ENCODE measurements at regions not wholly inside any gene's neighbourhood (a gene's known extent, or its start where the extent isn't known, plus 50 kb on each side); places are given as distances from the start of the nearest gene placed in this dataset.

GRCh38 chr14:22180045-22180444, 409.0 kb downstream of the DAD1 start:
- ChIA-PET RAD21 (ENCODE audit: low non-redundant PET in 1 of 2, low total read pairs in 2 of 2, uncharacterized antibody in 2 of 2, unreplicated experiment in 2 of 2) (no interaction called here), POLR2A (no interaction called here), CTCF (interaction anchor here (0.9 to 2.5 kb wide), 2 partner anchors 17 to 21 kb away, joined by 3 to 6 read pairs; no protein-coding TSS in a partner anchor)
- Histone ChIP-seq H3K27ac (ENCODE audit: low read depth, low read length) (no peak overlapping the region), H3K9ac (ENCODE audit: low read length) (no peak overlapping the region), H3K9me3 (ENCODE audit: control insufficient read depth in 1 of 2, insufficient read depth in 1 of 2, low read depth in 1 of 2, low read length in 2 of 2) (no peaks in the 10 kb centered on the region), H3K4me3 (replicated peaks in 1 of 2; ENCODE audit: low read depth in 1 of 2, low read length in 2 of 2) (no peak overlapping the region), H3K36me3 (ENCODE audit: control insufficient read depth in 1 of 2, insufficient read depth in 2 of 2, low read length in 2 of 2) (no peaks in the 10 kb centered on the region), H3K27me3 (ENCODE audit: insufficient read depth, low read length) (peaks cover 46% of the 10 kb centered on the region), H3K79me2 (ENCODE audit: insufficient read depth, low read length) (no peaks in the 10 kb centered on the region), H3K4me2 (ENCODE audit: low read length) (no peak overlapping the region), H4K20me1 (ENCODE audit: insufficient read depth) (no peaks in the 10 kb centered on the region), H3K9me2 (ENCODE audit: insufficient read depth) (no peaks in the 10 kb centered on the region), H2AFZ (ENCODE audit: low read depth, low read length, poor library complexity, severe bottlenecking) (no peak overlapping the region), H3K4me1 (ENCODE audit: control insufficient read depth in 1 of 2, insufficient read depth in 2 of 2, low read length in 2 of 2) (no peaks in the 10 kb centered on the region)
- ATAC-seq: no peak
- no TSS peak for BruUV-seq (replicated peaks)
- DNase-seq (ENCODE audit: low read depth, low spot score): no peak
- intact Hi-C loops (cut with micrococcal nuclease): no loop called here
- TF ChIP-seq EGR1 (IDR thresholded peaks at IDR 0.05; ENCODE audit: low read depth) (no peak), SIN3A (IDR thresholded peaks at IDR 0.05; ENCODE audit: low read depth) (no peak), REST (IDR thresholded peaks at IDR 0.05; ENCODE audit: low read depth) (no peak), ZFX (IDR thresholded peaks at IDR 0.05) (no peak), CTCF (IDR thresholded peaks at IDR 0.05 in 2 of 3, conservative IDR thresholded peaks at IDR 0.05 in 1 of 3; ENCODE audit: borderline replicate concordance in 1 of 3, insufficient read depth in 1 of 3, low read depth in 2 of 3, low read length in 2 of 3) (no peak), ATF3 (IDR thresholded peaks at IDR 0.05) (no peak), YY1 (IDR thresholded peaks at IDR 0.05; ENCODE audit: extremely low read depth, insufficient replicate concordance, low read depth, low read length) (no peak), POLR2AphosphoS5 (IDR thresholded peaks at IDR 0.05; ENCODE audit: low read depth, low read length) (no peak), RAD21 (IDR thresholded peaks at IDR 0.05; ENCODE audit: low read depth) (no peak)
